K562 (cell line): ENCODE measurements at regions not wholly inside any gene's neighbourhood (a gene's known extent, or its start where the extent isn't known, plus 50 kb on each side); places are given as distances from the start of the nearest gene placed in this dataset.
A peak's percentile ranks its signal among the peaks of the same experiment; 100 is the strongest.

ENCODE experiments used
- ADNP ChIP-seq: fragments of 200-800 bp; sonication (Bioruptor generic); IDR thresholded peaks from 2 replicates; pipeline ENCODE4 v1.6.1; 2016; ENCODE audit warnings: missing genetic modification characterization, missing compliant biosample characterization
- ARID1B ChIP-seq: fragments of 450-650 bp; IDR thresholded peaks from 2 replicates; pipeline ENCODE4 v1.6.1; 2016; ENCODE audit warnings: antibody characterized with exemption, mild to moderate bottlenecking, inconsistent platforms
- BRD4 ChIP-seq: fragments of 200-600 bp; sonication (generic); IDR thresholded peaks from 2 replicates; pipeline ENCODE4 v1.6.1; 2017; ENCODE audit warnings: inconsistent platforms
- E4F1 ChIP-seq: fragments of 250-450 bp; sonication (Bioruptor Pico); IDR thresholded peaks from 2 replicates; pipeline ENCODE4 v1.5.0; 2021; ENCODE audit warnings: mild to moderate bottlenecking, borderline replicate concordance
- EZH2 ChIP-seq: IDR thresholded peaks from 2 replicates; pipeline ENCODE4 v1.6.1; 2012; ENCODE audit warnings: low read depth, mild to moderate bottlenecking, inconsistent platforms, low read length, borderline replicate concordance
- MAFK ChIP-seq: IDR thresholded peaks from 2 replicates; pipeline ENCODE4 v1.6.1; 2011; ENCODE audit warnings: low read length, improper control_type of control experiment
- PRDM10 ChIP-seq: fragments of 450-650 bp; IDR thresholded peaks from 2 replicates; pipeline ENCODE4 v1.6.1; 2018; ENCODE audit not compliant: partially characterized antibody
- RCOR1 ChIP-seq, 2 experiments: IDR thresholded peaks; 2 replicates each; pipeline ENCODE4 v1.6.1; 2012; ENCODE audit warnings: low read depth in 2 of 2, low read length in 2 of 2, borderline replicate concordance in 1 of 2, improper control_type of control experiment in 1 of 2
- SETDB1 ChIP-seq: IDR thresholded peaks from one replicate; pipeline ENCODE4 v1.6.1; 2012; ENCODE audit warnings: low read length, control low read depth, inconsistent platforms
- ZBTB1 ChIP-seq: sonication (generic); formaldehyde crosslinking; IDR thresholded peaks from 2 replicates; pipeline ENCODE4 v1.8.1; 2023; ENCODE audit warnings: missing genetic modification reagents, low read depth, mild to moderate bottlenecking, borderline replicate concordance
- ZC3H4 ChIP-seq: sonication (generic); formaldehyde crosslinking; IDR thresholded peaks from 2 replicates; pipeline ENCODE4 v1.9.0; 2021; ENCODE audit warnings: missing genetic modification reagents, borderline replicate concordance
- ZNF445 ChIP-seq: fragments of 250-450 bp; sonication (Bioruptor Pico); IDR thresholded peaks from 2 replicates; pipeline ENCODE4 v1.4.0; 2020; ENCODE audit warnings: low read depth, mild to moderate bottlenecking, moderate library complexity
- ZNF449 ChIP-seq: fragments of 250-450 bp; sonication (Bioruptor Pico); IDR thresholded peaks from 2 replicates; pipeline ENCODE4 v1.8.0; 2022; ENCODE audit warnings: moderate library complexity, mild to moderate bottlenecking, inconsistent platforms
- ZNF561 ChIP-seq: fragments of 450-650 bp; formaldehyde crosslinking; conservative IDR thresholded peaks from 2 replicates; pipeline ENCODE4 v1.4.0; 2020; ENCODE audit warnings: mild to moderate bottlenecking, moderate library complexity
- ZNF589 ChIP-seq: fragments of 200-800 bp; sonication (Bioruptor generic); IDR thresholded peaks from 2 replicates; pipeline ENCODE4 v1.6.1; 2016; ENCODE audit warnings: low read depth, missing genetic modification characterization, missing compliant biosample characterization
- ZNF639 ChIP-seq, 2 experiments: fragments of 200-800 bp in 1 of 2; sonication (Bioruptor generic) in 1 of 2; sonication (generic) in 1 of 2; formaldehyde crosslinking in 1 of 2; IDR thresholded peaks in 1 of 2; conservative IDR thresholded peaks in 1 of 2; 2 replicates each; pipeline versions ENCODE4 v1.5.0 to v1.6.1; 2016 to 2020; ENCODE audit warnings: missing compliant biosample characterization in 1 of 2, missing genetic modification characterization in 1 of 2, missing genetic modification reagents in 1 of 2
- ZNF830 ChIP-seq: fragments of 250-450 bp; sonication (Bioruptor Pico); IDR thresholded peaks from 2 replicates; pipeline ENCODE4 v1.5.0; 2021; ENCODE audit warnings: mild to moderate bottlenecking

- TF ChIP-seq E4F1 = no peak
- no peak for TF ChIP-seq ZNF445 (CRISPR knock-in tag)
- no peak for TF ChIP-seq PRDM10
- no peak for TF ChIP-seq ADNP (tag)
- peak in 1 of 2 experiments; percentile 65; a peak in 1 of 4 replicates for TF ChIP-seq ZNF639 (CRISPR knock-in tag; conservative IDR thresholded peaks at IDR 0.05 in 1 of 2, IDR thresholded peaks at IDR 0.05 in 1 of 2)
- TF ChIP-seq ZC3H4 (CRISPR knock-in tag) = no peak
- no peak for TF ChIP-seq ZNF561 (CRISPR knock-in tag)
- peak; percentile 87 for TF ChIP-seq ARID1B
- no peak for TF ChIP-seq ZNF449
- TF ChIP-seq ZNF589 (CRISPR knock-in tag) = no peak; the same call in 1 of the 2 replicates
- no peak for TF ChIP-seq EZH2
- peak in 1 of 2 experiments; percentile 46; a peak in 1 of 4 replicates for TF ChIP-seq RCOR1 (IDR thresholded peaks at IDR 0.05; ENCODE audit: borderline replicate concordance in 1 of 2, low read depth in 2 of 2, low read length in 2 of 2)
- no peak for TF ChIP-seq SETDB1
- TF ChIP-seq MAFK = peak; percentile 79
- TF ChIP-seq ZNF830 (CRISPR knock-in tag) = no peak
- TF ChIP-seq BRD4 = no peak
- no peak for TF ChIP-seq ZBTB1 (CRISPR knock-in tag)
Observed at GRCh38 chr14:22699801-22700564, 55.8 kb upstream of the OR6J1 start (continued).
